Vagina (tissue), 2 donors: ENCODE measurements at regions not wholly inside any gene's neighbourhood (a gene's known extent, or its start where the extent isn't known, plus 50 kb on each side); places are given as distances from the start of the nearest gene placed in this dataset.

ENCODE experiments used
- CTCF ChIP-seq, 3 experiments: fragments of 450-650 bp in 2 of 3; fragments of 200-600 bp in 1 of 3; sonication (generic) in 1 of 3; IDR thresholded peaks; one replicate each; pipeline ENCODE4 v1.5.1; 2017 to 2019; ENCODE audit warnings: antibody characterized with exemption in 3 of 3, mild to moderate bottlenecking in 2 of 3, moderate library complexity in 2 of 3
- POLR2AphosphoS5 ChIP-seq, 2 donors: sonication (generic); formaldehyde crosslinking; IDR thresholded peaks; one replicate each; pipeline ENCODE4 v1.9.0; 2017; ENCODE audit warnings: antibody characterized with exemption in 2 of 2, mild to moderate bottlenecking in 2 of 2, low read depth in 1 of 2; ENCODE audit not compliant: insufficient read depth in 1 of 2

GRCh38 chr15:81643771-81644170 is 269.8 kb upstream of the TMC3 start:
- TF ChIP-seq CTCF (IDR thresholded peaks at IDR 0.05) (no peak), POLR2AphosphoS5 (IDR thresholded peaks at IDR 0.05; ENCODE audit: insufficient read depth in 1 of 2, low read depth in 1 of 2) (no peak)
